Osteoblast (primary cell): ENCODE measurements at regions not wholly inside any gene's neighbourhood (a gene's known extent, or its start where the extent isn't known, plus 50 kb on each side); places are given as distances from the start of the nearest gene placed in this dataset.

Experiments
- DNase-seq: peaks from one replicate; pipeline ENCODE4 v3.0.0; 2011; ENCODE audit warnings: low spot score, mixed read lengths; ENCODE audit not compliant: insufficient read length; ENCODE audit errors: missing footprints
- H2AFZ ChIP-seq: 2 replicates; pipeline ENCODE4 v1.6.0; 2011; ENCODE audit warnings: mild to moderate bottlenecking, low read length
- H3K27ac ChIP-seq: 2 replicates; pipeline ENCODE4 v1.5.1; 2011; ENCODE audit warnings: mild to moderate bottlenecking, low read depth, low read length, moderate library complexity
- H3K27me3 ChIP-seq: 2 replicates; pipeline ENCODE4 v1.6.0; 2012; ENCODE audit warnings: mild to moderate bottlenecking, control low read depth, inconsistent platforms, low read length, moderate library complexity; ENCODE audit not compliant: insufficient read depth
- H3K36me3 ChIP-seq: 2 replicates; pipeline ENCODE4 v1.5.1; 2011; ENCODE audit warnings: mild to moderate bottlenecking, low read length, control low read depth, moderate library complexity; ENCODE audit not compliant: insufficient read depth
- H3K4me1 ChIP-seq: 2 replicates; pipeline ENCODE4 v1.5.1; 2011; ENCODE audit warnings: mild to moderate bottlenecking, low read length, control low read depth, moderate library complexity; ENCODE audit not compliant: insufficient read depth
- H3K4me2 ChIP-seq: 2 replicates; pipeline ENCODE4 v1.6.0; 2011; ENCODE audit warnings: mild to moderate bottlenecking, low read length; ENCODE audit not compliant: insufficient read depth
- H3K4me3 ChIP-seq: fragments of 200-600 bp; sonication (generic); 3 replicates; pipeline ENCODE4 v1.5.1; 2012; ENCODE audit warnings: mild to moderate bottlenecking, low read length, inconsistent platforms; ENCODE audit not compliant: insufficient read depth
- H3K79me2 ChIP-seq: 2 replicates; pipeline ENCODE4 v1.6.0; 2012; ENCODE audit warnings: mild to moderate bottlenecking, low read length, control low read depth, inconsistent platforms; ENCODE audit not compliant: insufficient read depth
- H3K9me3 ChIP-seq: 2 replicates; pipeline ENCODE4 v1.5.1; 2011; ENCODE audit warnings: low read depth, low read length, control low read depth
- H4K20me1 ChIP-seq: 2 replicates; pipeline ENCODE4 v1.6.0; 2012; ENCODE audit warnings: mild to moderate bottlenecking, low read length, control low read depth; ENCODE audit not compliant: insufficient read depth
- TF ChIP-seq, protein P1 (sequence below): IDR thresholded peaks from 2 replicates; pipeline ENCODE4 v1.5.1; 2011; ENCODE audit warnings: mild to moderate bottlenecking, low read depth, low read length, moderate library complexity; ENCODE audit errors: extremely low read depth

DNA sequence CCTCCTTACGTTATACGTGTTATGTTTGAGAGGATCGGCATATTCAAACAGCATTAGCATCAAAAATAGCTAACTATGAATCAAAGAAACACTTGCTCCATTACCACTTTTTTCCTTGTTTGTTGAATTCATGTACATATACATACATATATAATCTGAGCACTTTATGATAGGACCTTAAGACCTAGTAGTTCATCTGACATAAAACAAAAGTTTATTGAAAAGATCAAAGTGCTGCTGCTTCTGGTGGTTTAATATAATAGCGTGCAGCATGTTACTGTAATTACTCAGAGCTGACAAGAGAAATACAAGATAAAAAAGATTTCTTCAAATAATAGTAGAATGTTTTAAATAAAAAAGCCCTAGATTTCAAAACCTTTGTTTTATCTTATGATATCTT lies 1850.9 kb upstream of the LRRTM1 start:
- TF ChIP-seq, protein P1, sequence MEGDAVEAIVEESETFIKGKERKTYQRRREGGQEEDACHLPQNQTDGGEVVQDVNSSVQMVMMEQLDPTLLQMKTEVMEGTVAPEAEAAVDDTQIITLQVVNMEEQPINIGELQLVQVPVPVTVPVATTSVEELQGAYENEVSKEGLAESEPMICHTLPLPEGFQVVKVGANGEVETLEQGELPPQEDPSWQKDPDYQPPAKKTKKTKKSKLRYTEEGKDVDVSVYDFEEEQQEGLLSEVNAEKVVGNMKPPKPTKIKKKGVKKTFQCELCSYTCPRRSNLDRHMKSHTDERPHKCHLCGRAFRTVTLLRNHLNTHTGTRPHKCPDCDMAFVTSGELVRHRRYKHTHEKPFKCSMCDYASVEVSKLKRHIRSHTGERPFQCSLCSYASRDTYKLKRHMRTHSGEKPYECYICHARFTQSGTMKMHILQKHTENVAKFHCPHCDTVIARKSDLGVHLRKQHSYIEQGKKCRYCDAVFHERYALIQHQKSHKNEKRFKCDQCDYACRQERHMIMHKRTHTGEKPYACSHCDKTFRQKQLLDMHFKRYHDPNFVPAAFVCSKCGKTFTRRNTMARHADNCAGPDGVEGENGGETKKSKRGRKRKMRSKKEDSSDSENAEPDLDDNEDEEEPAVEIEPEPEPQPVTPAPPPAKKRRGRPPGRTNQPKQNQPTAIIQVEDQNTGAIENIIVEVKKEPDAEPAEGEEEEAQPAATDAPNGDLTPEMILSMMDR, result no peak
- DNase-seq, result no peak
- H3K4me2 ChIP-seq, result no peak overlapping the region
- H3K79me2 ChIP-seq, result no peaks in the 10 kb centered on the region
- H3K27me3 ChIP-seq, result no peaks in the 10 kb centered on the region
- H3K27ac ChIP-seq, result no peak overlapping the region
- no peaks in the 10 kb centered on the region for H3K36me3 ChIP-seq
- H3K4me1 ChIP-seq, result no peaks in the 10 kb centered on the region
- H2AFZ ChIP-seq, result no peak overlapping the region
- H3K9me3 ChIP-seq, result no peaks in the 10 kb centered on the region
- H4K20me1 ChIP-seq, result no peaks in the 10 kb centered on the region
- no peak overlapping the region for H3K4me3 ChIP-seq

DNA sequence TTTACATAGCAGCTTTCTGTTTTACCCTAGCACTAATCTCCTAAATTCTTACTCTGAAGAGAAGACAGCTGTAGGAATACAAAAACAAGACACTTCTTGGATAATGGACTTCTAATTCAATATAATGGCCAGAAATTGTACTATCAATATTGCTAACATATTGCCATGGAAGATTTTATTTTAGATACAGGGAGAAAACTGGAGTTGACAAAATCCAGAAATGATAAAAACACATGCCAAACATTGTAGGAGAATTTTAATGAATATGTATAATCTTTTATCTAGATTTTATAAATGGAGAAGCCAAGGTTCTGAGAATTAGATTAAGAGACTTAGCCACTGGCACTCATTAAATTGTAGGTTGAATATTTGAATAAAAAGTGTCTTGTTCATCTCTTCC lies 1838.8 kb upstream of the LRRTM1 start:
- peaks cover 2% of the 10 kb centered on the region for H3K9me3 ChIP-seq
- H3K4me3 ChIP-seq, result no peak overlapping the region
- no peaks in the 10 kb centered on the region for H3K27me3 ChIP-seq
- H3K4me2 ChIP-seq, result no peak overlapping the region
- no peaks in the 10 kb centered on the region for H3K36me3 ChIP-seq
- no peak for DNase-seq
- H4K20me1 ChIP-seq, result no peaks in the 10 kb centered on the region
- no peaks in the 10 kb centered on the region for H3K79me2 ChIP-seq
- H2AFZ ChIP-seq, result no peak overlapping the region
- TF ChIP-seq, protein P1, result no peak
- no peak overlapping the region for H3K27ac ChIP-seq
- H3K4me1 ChIP-seq, result no peaks in the 10 kb centered on the region

DNA sequence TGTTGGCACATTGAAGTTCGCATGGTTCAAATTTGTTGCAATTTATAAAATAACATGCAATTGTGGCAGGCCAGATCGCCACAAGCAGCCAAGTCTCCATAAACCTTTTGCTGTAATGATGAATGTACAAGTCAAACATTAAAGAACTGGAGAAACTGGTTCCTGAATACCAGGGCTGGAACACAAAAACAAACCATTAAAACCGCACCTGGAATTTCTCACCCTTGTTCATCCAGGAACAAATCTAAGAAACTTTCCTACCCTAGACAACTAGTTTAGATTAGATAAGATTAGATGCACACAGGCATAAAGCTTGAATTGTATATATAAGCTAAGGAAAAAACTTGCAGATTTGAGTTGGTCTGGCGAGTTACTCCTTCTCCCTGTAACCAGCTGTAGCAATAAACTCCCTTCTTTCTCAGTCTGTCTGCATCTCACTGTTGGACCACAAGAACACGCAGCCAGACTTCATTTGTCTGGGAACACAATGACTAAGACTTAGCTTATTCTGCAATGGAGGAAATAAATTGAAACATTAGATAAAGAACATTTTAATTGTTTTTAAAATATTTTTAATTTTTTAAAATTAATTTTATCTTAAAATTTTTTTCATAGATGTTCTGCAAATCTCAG lies 1835.5 kb upstream of the LRRTM1 start:
- no peak overlapping the region for H3K4me2 ChIP-seq
- H4K20me1 ChIP-seq, result no peaks in the 10 kb centered on the region
- no peak overlapping the region for H2AFZ ChIP-seq
- H3K4me3 ChIP-seq, result no peak overlapping the region
- no peaks in the 10 kb centered on the region for H3K27me3 ChIP-seq
- H3K36me3 ChIP-seq, result no peaks in the 10 kb centered on the region
- TF ChIP-seq, protein P1, result no peak
- H3K27ac ChIP-seq, result no peak overlapping the region
- no peaks in the 10 kb centered on the region for H3K79me2 ChIP-seq
- no peak for DNase-seq
- no peaks in the 10 kb centered on the region for H3K9me3 ChIP-seq
- H3K4me1 ChIP-seq, result no peaks in the 10 kb centered on the region

DNA sequence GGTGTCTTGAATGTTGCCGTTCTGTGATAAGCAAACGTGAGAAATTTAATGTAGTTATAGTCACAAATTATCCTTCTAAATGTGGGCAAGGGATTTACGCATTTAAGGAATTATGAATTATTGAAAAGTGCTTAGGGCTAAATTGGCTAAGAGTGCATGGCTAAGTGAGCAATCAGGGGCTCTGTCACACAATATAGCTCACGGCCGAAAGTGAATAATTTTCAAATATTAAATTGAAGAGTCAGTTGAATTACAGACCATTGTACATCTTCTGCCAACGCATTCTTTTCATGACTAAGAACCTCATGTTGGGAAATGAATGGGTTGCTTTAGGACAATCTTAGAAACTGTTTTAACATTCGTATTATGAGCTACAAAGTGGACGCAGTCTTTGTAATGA lies 1832.9 kb upstream of the LRRTM1 start:
- Histone ChIP-seq H3K36me3 (no peaks in the 10 kb centered on the region), H3K79me2 (no peaks in the 10 kb centered on the region), H2AFZ (no peak overlapping the region), H3K27me3 (no peaks in the 10 kb centered on the region), H3K9me3 (no peaks in the 10 kb centered on the region), H3K27ac (no peak overlapping the region), H3K4me2 (no peak overlapping the region), H3K4me3 (no peak overlapping the region), H3K4me1 (no peaks in the 10 kb centered on the region), H4K20me1 (no peaks in the 10 kb centered on the region)
- DNase-seq, result no peak
- TF ChIP-seq, protein P1, result no peak
